K562 (cell line): ENCODE measurements at regions not wholly inside any gene's neighbourhood (a gene's known extent, or its start where the extent isn't known, plus 50 kb on each side); places are given as distances from the start of the nearest gene placed in this dataset.

ENCODE experiments used
- ATAC-seq: fragments of 200-7000 bp; cut with Tn5 transposase; 3 replicates; pipeline ENCODE4 v1.9.1; 2020; ENCODE audit warnings: moderate library complexity
- BruUV-seq: library from RNA; stranded (reverse); fragments of 400-500 nt; replicated peaks from 2 replicates; lab custom pipeline; 2021; lab: Mats Ljungman, UMichigan
- CTCF ChIA-PET: fragments of 300-600 bp; formaldehyde crosslinking; extraction: SDS; loops from one replicate; lab custom pipeline; 2021; ENCODE audit warnings: low intra/inter-chr PET ratio; lab: Yijun Ruan, JAX
- POLR2A ChIA-PET: fragments of 300-600, 350-650 bp; sonication (Branson Sonifier 250); formaldehyde crosslinking; extraction: SDS; loops from one replicate; lab custom pipeline; 2021; ENCODE audit warnings: antibody characterized with exemption, inconsistent platforms; lab: Yijun Ruan, JAX
- DNase-seq, 4 experiments: peaks; one replicate each; pipeline versions ENCODE4 v3.0.0 to v3.0.0-alpha.2; 2011 to 2018; ENCODE audit warnings: low spot score in 3 of 4, mixed read lengths in 3 of 4; ENCODE audit errors: extremely low read depth in 1 of 4
- FAIRE-seq: peaks from 2 replicates; lab custom pipeline; 2011; peaks lifted over from hg19 to GRCh38; lab: Jason Lieb, UNC
- H2AFZ ChIP-seq: 2 replicates; pipeline ENCODE4 v1.6.0; 2011; ENCODE audit warnings: low read depth, low read length, control low read depth, inconsistent platforms
- H3K27ac ChIP-seq: fragments of 200-600 bp; 3 replicates; pipeline ENCODE4 v1.8.0; 2011; ENCODE audit warnings: low read depth, mild to moderate bottlenecking, control low read depth, inconsistent platforms, low read length, moderate library complexity, mixed read lengths; ENCODE audit errors: extremely low read depth
- H3K27me3 ChIP-seq, 2 experiments: fragments of 300-600 bp in 1 of 2; 2 replicates in 1 of 2; 3 replicates in 1 of 2; pipeline versions ENCODE4 v1.6.0 to v1.8.0; 2011; ENCODE audit warnings: inconsistent platforms in 2 of 2, low read length in 2 of 2, mild to moderate bottlenecking in 1 of 2, mixed read lengths in 1 of 2, moderate library complexity in 1 of 2; ENCODE audit not compliant: control insufficient read depth in 2 of 2, insufficient read depth in 2 of 2
- H3K36me3 ChIP-seq: fragments of 300-600 bp; 3 replicates; pipeline ENCODE4 v1.8.0; 2011; ENCODE audit warnings: mild to moderate bottlenecking, low read length, inconsistent platforms; ENCODE audit not compliant: control insufficient read depth, insufficient read depth
- H3K4me1 ChIP-seq, 2 experiments: fragments of 200-600 bp in 1 of 2; replicated peaks in 1 of 2; 2 replicates in 1 of 2; 3 replicates in 1 of 2; pipeline versions ENCODE4 v1.5.1 to v1.8.0; 2011; ENCODE audit warnings: inconsistent platforms in 2 of 2, low read length in 2 of 2, mild to moderate bottlenecking in 1 of 2, mixed read lengths in 1 of 2, moderate library complexity in 1 of 2; ENCODE audit not compliant: control insufficient read depth in 2 of 2, insufficient read depth in 2 of 2
- H3K4me2 ChIP-seq: 2 replicates; pipeline ENCODE4 v1.6.1; 2011; ENCODE audit warnings: low read length, control low read depth, inconsistent platforms, mixed read lengths; ENCODE audit not compliant: insufficient read depth
- H3K4me3 ChIP-seq: fragments of 200-600 bp; sonication (generic), shearing (Covaris generic); 2 replicates; pipeline ENCODE4 v1.5.1; 2016; ENCODE audit warnings: control low read depth, inconsistent platforms
- H3K79me2 ChIP-seq: fragments of 200-600 bp; 3 replicates; pipeline ENCODE4 v1.8.0; 2011; ENCODE audit warnings: low read length, inconsistent platforms; ENCODE audit not compliant: control insufficient read depth, insufficient read depth
- H3K9ac ChIP-seq, 2 experiments: 2 replicates each; pipeline versions ENCODE4 v1.6.0 to v1.6.1; 2011; ENCODE audit warnings: low read depth in 2 of 2, low read length in 2 of 2, control low read depth in 1 of 2, inconsistent platforms in 1 of 2, mild to moderate bottlenecking in 1 of 2, mixed read lengths in 1 of 2; ENCODE audit not compliant: insufficient read depth in 1 of 2
- H3K9me1 ChIP-seq: one replicate; pipeline ENCODE4 v1.6.0; 2011; ENCODE audit warnings: inconsistent platforms, mild to moderate bottlenecking, low read length, moderate library complexity; ENCODE audit not compliant: control insufficient read depth, insufficient read depth
- H3K9me3 ChIP-seq: replicated peaks from 2 replicates; pipeline ENCODE4 v1.5.1; 2011; ENCODE audit warnings: low read depth, low read length, inconsistent platforms; ENCODE audit not compliant: control insufficient read depth, insufficient read depth
- H4K20me1 ChIP-seq: replicated peaks from 2 replicates; pipeline ENCODE4 v1.6.1; 2011; ENCODE audit warnings: low read length, inconsistent platforms, mixed read lengths; ENCODE audit not compliant: control insufficient read depth, insufficient read depth
- GABPB1 ChIP-seq: sonication (generic); formaldehyde crosslinking; IDR thresholded peaks from 2 replicates; pipeline ENCODE4 v1.8.0; 2022; ENCODE audit warnings: mild to moderate bottlenecking, missing genetic modification reagents
- NFATC3 ChIP-seq: fragments of 450-650 bp; IDR thresholded peaks from 2 replicates; pipeline ENCODE4 v1.6.1; 2017; ENCODE audit warnings: mild to moderate bottlenecking
- SP2 ChIP-seq: IDR thresholded peaks from 2 replicates; pipeline ENCODE4 v1.6.1; 2011; ENCODE audit warnings: mild to moderate bottlenecking, low read depth, low read length, moderate library complexity; ENCODE audit not compliant: poor library complexity, severe bottlenecking; ENCODE audit errors: extremely low read depth
- SRSF3 ChIP-seq: fragments of 200-400 bp; formaldehyde crosslinking; IDR thresholded peaks from 2 replicates; pipeline ENCODE4 v1.6.1; 2016; ENCODE audit warnings: mild to moderate bottlenecking, low read length, moderate library complexity; ENCODE audit not compliant: insufficient read depth
- ZC3H8 ChIP-seq: fragments of 450-650 bp; IDR thresholded peaks from 2 replicates; pipeline ENCODE4 v1.6.1; 2017
- ZNF76 ChIP-seq: fragments of 250-450 bp; sonication (Bioruptor Pico); IDR thresholded peaks from 2 replicates; pipeline ENCODE4 v1.4.0; 2020; ENCODE audit warnings: mild to moderate bottlenecking, moderate library complexity, borderline replicate concordance
- WGBS: fragments of 100-300 bp; shearing (Covaris generic); methylation state at CpG from one replicate; pipeline ENCODE4 v1.1.6; 2016; ENCODE audit warnings: low coverage, mixed read lengths; ENCODE audit not compliant: insufficient coverage; ENCODE audit errors: missing lambda C conversion rate; 5-methylcytosine and 5-hydroxymethylcytosine counted together
- in situ Hi-C: fragments of 300-500 bp; cut with MboI; formaldehyde crosslinking; loops from 4 replicates; pipeline ENCODE4 v1.15.0; 2018; ENCODE audit warnings: inconsistent platforms, mixed read lengths
- intact Hi-C: fragments of 100-400 bp; cut with micrococcal nuclease; formaldehyde crosslinking; loops from 2 replicates; pipeline ENCODE4 v1.14.2; 2022
- TF ChIP-seq, protein P1 (sequence below): fragments of 450-650 bp; formaldehyde crosslinking; IDR thresholded peaks from 2 replicates; pipeline ENCODE4 v1.4.0; 2020; ENCODE audit warnings: mild to moderate bottlenecking, mixed read lengths
- TF ChIP-seq, protein P2 (sequence below): sonication (generic); formaldehyde crosslinking; IDR thresholded peaks from 2 replicates; pipeline ENCODE4 v1.8.1; 2022; ENCODE audit warnings: missing genetic modification reagents
- TF ChIP-seq, protein P3 (sequence below), 2 experiments: IDR thresholded peaks; 2 replicates each; pipeline ENCODE4 v1.6.1; 2011; ENCODE audit warnings: borderline replicate concordance in 1 of 2, control low read depth in 1 of 2, low read depth in 1 of 2, low read length in 1 of 2, mild to moderate bottlenecking in 1 of 2, mixed read lengths in 1 of 2, moderate library complexity in 1 of 2; ENCODE audit not compliant: insufficient read depth in 1 of 2, insufficient read length in 1 of 2, poor library complexity in 1 of 2, severe bottlenecking in 1 of 2; ENCODE audit errors: extremely low read depth in 1 of 2
- TF ChIP-seq, protein P4 (sequence below), 2 experiments: fragments of 450-650 bp; IDR thresholded peaks; 2 replicates each; pipeline ENCODE4 v1.6.1; 2016
- TF ChIP-seq, protein P5 (sequence below): IDR thresholded peaks from 2 replicates; pipeline ENCODE4 v1.6.1; 2011; ENCODE audit not compliant: insufficient read length; ENCODE audit errors: extremely low read depth

DNA sequence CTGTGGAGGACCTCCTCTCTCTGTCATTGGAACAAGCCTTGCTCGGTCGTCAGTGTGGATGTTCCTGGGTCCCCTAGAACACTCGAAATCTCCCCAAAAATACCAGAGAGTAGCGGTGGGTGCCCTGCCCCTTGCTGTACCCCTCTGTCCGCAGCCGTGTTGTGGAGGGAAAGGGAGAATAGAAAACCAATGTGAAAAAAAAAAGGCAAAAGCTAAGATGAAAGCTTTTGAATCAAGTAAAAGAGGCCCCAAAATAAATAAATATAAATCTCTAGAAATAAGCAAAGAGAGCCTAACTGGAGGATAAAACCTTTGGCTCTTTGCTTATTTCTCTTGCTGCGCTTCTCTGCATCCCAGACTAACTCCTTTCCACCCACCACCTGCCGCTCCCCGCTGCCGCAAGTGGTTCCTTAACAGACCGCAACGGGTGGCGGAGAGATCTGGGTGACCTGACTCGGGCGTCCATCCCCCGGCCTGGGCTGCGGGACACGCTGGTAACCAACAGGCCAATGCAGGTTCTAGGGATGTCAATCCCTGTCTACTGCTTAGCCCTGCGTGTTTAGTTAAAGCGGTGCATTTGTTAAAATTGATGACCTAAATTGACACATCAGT is 110.0 kb downstream of the GPX5 start:
- no peak overlapping the region for H2AFZ ChIP-seq
- H3K4me3 ChIP-seq = no peak overlapping the region
- H3K9ac ChIP-seq = no peak overlapping the region
- H4K20me1 ChIP-seq = no peaks in the 10 kb centered on the region
- CTCF ChIA-PET = no interaction called here
- no peak overlapping the region for H3K27ac ChIP-seq
- intact Hi-C loops (no loop called here), in situ Hi-C loops (no loop called here)
- H3K4me2 ChIP-seq = no peak overlapping the region
- WGBS = 79% methylated on average over 20 of the region's 20 CpGs
- H3K9me1 ChIP-seq = no peaks in the 10 kb centered on the region
- BruUV-seq = no TSS peak
- no peaks in the 10 kb centered on the region for H3K36me3 ChIP-seq
- H3K27me3 ChIP-seq = no peaks in the 10 kb centered on the region; a peak in 1 of 5 replicates
- ATAC-seq = no peak
- peaks cover 0 to 4% of the 10 kb centered on the region in 2 experiments; a peak in 1 of 5 replicates for H3K4me1 ChIP-seq
- no peak for DNase-seq
- peaks cover 11% of the 10 kb centered on the region for H3K9me3 ChIP-seq
- POLR2A ChIA-PET = no interaction called here
- no peak for FAIRE-seq
- H3K79me2 ChIP-seq = no peaks in the 10 kb centered on the region
- TF ChIP-seq, protein P1, sequence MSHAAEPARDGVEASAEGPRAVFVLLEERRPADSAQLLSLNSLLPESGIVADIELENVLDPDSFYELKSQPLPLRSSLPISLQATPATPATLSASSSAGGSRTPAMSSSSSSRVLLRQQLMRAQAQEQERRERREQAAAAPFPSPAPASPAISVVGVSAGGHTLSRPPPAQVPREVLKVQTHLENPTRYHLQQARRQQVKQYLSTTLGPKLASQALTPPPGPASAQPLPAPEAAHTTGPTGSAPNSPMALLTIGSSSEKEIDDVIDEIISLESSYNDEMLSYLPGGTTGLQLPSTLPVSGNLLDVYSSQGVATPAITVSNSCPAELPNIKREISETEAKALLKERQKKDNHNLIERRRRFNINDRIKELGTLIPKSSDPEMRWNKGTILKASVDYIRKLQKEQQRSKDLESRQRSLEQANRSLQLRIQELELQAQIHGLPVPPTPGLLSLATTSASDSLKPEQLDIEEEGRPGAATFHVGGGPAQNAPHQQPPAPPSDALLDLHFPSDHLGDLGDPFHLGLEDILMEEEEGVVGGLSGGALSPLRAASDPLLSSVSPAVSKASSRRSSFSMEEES (CRISPR knock-in tag) = no peak
- TF ChIP-seq, protein P2, sequence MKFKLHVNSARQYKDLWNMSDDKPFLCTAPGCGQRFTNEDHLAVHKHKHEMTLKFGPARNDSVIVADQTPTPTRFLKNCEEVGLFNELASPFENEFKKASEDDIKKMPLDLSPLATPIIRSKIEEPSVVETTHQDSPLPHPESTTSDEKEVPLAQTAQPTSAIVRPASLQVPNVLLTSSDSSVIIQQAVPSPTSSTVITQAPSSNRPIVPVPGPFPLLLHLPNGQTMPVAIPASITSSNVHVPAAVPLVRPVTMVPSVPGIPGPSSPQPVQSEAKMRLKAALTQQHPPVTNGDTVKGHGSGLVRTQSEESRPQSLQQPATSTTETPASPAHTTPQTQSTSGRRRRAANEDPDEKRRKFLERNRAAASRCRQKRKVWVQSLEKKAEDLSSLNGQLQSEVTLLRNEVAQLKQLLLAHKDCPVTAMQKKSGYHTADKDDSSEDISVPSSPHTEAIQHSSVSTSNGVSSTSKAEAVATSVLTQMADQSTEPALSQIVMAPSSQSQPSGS (CRISPR knock-in tag) = no peak
- no peak for TF ChIP-seq GABPB1 (CRISPR knock-in tag)
- TF ChIP-seq, protein P3, sequence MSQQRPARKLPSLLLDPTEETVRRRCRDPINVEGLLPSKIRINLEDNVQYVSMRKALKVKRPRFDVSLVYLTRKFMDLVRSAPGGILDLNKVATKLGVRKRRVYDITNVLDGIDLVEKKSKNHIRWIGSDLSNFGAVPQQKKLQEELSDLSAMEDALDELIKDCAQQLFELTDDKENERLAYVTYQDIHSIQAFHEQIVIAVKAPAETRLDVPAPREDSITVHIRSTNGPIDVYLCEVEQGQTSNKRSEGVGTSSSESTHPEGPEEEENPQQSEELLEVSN (IDR thresholded peaks at IDR 0.05; ENCODE audit: borderline replicate concordance in 1 of 2, extremely low read depth in 1 of 2, insufficient read depth in 1 of 2, insufficient read length in 1 of 2, low read depth in 1 of 2, low read length in 1 of 2, poor library complexity in 1 of 2, severe bottlenecking in 1 of 2) = no peak
- TF ChIP-seq ZNF76 (CRISPR knock-in tag) = no peak
- TF ChIP-seq NFATC3 = no peak
- no peak for TF ChIP-seq SP2
- TF ChIP-seq ZC3H8 = no peak
- TF ChIP-seq, protein P4, sequence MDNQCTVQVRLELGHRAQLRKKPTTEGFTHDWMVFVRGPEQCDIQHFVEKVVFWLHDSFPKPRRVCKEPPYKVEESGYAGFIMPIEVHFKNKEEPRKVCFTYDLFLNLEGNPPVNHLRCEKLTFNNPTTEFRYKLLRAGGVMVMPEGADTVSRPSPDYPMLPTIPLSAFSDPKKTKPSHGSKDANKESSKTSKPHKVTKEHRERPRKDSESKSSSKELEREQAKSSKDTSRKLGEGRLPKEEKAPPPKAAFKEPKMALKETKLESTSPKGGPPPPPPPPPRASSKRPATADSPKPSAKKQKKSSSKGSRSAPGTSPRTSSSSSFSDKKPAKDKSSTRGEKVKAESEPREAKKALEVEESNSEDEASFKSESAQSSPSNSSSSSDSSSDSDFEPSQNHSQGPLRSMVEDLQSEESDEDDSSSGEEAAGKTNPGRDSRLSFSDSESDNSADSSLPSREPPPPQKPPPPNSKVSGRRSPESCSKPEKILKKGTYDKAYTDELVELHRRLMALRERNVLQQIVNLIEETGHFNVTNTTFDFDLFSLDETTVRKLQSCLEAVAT (IDR thresholded peaks at IDR 0.05) = no peak
- no peak for TF ChIP-seq SRSF3
- TF ChIP-seq, protein P5, sequence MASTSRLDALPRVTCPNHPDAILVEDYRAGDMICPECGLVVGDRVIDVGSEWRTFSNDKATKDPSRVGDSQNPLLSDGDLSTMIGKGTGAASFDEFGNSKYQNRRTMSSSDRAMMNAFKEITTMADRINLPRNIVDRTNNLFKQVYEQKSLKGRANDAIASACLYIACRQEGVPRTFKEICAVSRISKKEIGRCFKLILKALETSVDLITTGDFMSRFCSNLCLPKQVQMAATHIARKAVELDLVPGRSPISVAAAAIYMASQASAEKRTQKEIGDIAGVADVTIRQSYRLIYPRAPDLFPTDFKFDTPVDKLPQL = no peak
